Dermis microvascular lymphatic vessel endothelial cell (primary cell): ENCODE measurements at regions not wholly inside any gene's neighbourhood (a gene's known extent, or its start where the extent isn't known, plus 50 kb on each side); places are given as distances from the start of the nearest gene placed in this dataset.
A peak's percentile ranks its signal among the peaks of the same experiment; 100 is the strongest.

Experiments used
- DNase-seq, 2 donors: peaks; one replicate each; pipeline versions ENCODE4 v3.0.0 to v3.0.0-alpha.2; 2010; ENCODE audit warnings: low read depth in 2 of 2

GRCh38 chr5:62256161-62257019 lies 49.6 kb upstream of the KIF2A start:
- peak in 1 of 2 donors; percentile 47 for DNase-seq
